Stimulated activated CD8-positive, alpha-beta memory T cell treated with anti-CD3 and anti-CD28 coated beads, Interleukin-15, amount 100 ng/mL, for 4 hours (primary cell): ENCODE measurements at regions not wholly inside any gene's neighbourhood (a gene's known extent, or its start where the extent isn't known, plus 50 kb on each side); places are given as distances from the start of the nearest gene placed in this dataset.

ENCODE experiments used
- DNase-seq, 2 donors: peaks; one replicate each; pipeline ENCODE4 v3.0.0-alpha.2; 2020; ENCODE audit warnings: low read depth in 2 of 2

DNA sequence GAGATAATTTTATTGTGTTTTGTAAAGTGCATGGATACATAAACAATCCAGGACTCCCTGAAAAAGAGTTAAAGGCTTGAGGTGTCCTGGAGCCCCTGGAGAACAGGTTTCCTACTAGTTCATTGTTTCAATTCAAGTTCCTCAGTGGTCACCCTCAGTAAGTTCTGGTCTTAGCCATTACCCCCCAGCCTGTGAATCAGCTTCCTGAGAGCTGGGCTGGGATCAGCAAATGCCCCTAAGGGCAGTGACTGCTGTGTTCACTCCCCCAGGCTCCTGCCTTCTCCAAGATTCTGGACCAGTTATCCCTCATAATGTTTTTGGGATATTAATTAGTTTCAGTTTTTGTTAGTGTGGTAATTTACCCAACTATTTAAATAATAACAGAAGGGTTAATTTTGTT is 151.6 kb upstream of the PRSS58 start:
- no peak for DNase-seq

DNA sequence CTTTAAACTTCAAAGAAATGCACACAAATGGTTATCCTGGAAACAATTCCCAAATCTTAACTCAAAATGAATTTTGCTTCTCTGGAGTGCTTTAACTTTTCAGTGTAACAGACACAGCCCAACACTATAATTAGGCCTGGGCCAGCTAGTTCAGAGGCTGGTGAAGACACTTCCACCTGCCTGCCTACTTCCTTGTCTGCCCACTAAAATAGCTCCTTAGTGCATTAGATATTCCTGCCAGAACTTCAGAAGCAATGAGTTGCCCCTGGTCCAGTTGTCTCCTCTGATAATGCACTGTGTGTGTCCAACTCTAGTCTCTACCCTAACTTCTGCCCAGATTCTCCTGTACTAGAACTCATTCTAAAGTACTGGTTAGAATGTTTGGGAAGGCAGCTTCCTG is 150.9 kb upstream of the PRSS58 start:
- no peak for DNase-seq

DNA sequence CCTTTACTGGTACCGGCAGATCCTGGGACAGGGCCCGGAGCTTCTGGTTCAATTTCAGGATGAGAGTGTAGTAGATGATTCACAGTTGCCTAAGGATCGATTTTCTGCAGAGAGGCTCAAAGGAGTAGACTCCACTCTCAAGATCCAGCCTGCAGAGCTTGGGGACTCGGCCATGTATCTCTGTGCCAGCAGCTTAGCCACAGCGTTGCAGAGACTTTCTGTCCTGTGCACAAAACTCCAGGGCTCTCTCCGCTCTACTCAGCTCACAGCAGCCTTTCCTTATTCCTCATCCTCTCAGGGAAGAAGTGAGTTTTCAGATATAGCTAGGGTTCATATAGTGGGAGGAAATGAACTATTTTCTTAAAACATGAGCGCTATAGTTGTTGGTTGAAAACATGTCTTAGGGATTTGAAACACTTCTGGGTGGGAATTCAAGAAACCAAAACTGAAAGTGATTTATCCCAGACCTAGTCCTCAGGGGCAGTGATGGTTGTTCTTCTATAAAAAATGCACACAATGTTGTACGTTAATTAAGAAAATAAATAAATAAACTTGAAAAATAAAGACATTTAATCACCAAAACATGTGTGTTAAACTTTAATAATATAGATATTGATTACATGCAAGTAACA is 150.2 kb upstream of the PRSS58 start:
- no peak for DNase-seq

DNA sequence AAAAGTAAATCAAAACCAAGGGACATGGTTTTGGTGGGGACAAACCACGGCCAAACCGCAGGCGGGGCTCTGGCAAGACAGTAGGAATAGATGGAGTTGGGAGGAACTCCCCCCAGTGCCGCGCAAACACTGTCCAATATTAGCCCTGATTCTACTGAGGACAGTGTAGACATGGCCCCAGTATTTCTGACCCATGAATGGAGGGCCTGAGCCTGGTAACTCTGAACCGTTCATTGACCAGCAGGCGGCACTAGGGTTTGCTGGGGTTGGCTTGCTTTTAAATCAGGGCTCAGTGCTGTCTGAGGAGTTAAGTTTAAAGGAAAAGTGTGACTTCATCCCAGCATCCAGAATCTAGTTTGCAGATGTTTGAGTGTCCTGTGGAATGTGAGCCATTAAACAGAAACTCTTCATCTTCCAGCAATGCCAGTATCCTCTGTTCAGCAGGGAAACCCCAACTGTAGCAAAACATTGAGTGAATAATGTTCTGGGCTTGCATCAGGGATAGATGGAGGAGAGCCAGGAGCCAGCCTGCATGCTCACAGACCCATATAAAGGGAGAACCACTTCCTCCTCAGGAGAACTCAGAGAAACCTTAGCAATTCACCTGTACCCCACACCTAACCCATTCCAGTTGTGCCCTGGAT is 147.4 kb upstream of the PRSS58 start:
- no peak for DNase-seq

DNA sequence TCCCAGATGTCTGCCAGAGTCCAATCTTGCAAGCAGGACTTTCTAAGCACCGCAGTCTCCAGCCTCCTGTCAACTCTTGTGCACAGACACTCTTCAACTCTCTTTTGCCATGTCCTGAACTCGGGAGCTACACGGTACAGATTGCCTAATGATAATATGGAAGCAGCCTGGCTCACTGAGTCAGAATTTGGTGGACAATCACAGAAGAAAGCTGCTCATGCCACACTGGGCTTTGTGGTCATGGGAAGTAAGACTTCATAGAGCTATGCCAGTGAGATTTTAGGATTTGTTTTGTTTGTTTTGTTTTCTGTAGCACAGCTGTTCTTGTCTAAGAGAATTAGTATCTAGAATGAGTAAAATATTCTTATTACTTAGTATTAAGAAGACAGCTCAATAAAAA is 144.1 kb upstream of the PRSS58 start:
- DNase-seq = no peak

DNA sequence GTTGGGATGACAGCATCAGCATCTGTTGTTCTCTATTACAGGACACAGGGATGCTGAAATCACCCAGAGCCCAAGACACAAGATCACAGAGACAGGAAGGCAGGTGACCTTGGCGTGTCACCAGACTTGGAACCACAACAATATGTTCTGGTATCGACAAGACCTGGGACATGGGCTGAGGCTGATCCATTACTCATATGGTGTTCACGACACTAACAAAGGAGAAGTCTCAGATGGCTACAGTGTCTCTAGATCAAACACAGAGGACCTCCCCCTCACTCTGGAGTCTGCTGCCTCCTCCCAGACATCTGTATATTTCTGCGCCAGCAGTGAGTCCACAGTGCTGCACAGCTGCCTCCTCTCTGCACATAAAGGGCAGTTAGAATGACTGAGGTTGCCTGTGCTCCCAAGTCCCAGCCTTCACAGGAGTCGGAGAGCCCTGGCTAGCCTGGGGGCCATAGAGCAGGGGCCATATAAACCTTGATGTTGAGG is 142.2 kb upstream of the PRSS58 start:
- DNase-seq = no peak

DNA sequence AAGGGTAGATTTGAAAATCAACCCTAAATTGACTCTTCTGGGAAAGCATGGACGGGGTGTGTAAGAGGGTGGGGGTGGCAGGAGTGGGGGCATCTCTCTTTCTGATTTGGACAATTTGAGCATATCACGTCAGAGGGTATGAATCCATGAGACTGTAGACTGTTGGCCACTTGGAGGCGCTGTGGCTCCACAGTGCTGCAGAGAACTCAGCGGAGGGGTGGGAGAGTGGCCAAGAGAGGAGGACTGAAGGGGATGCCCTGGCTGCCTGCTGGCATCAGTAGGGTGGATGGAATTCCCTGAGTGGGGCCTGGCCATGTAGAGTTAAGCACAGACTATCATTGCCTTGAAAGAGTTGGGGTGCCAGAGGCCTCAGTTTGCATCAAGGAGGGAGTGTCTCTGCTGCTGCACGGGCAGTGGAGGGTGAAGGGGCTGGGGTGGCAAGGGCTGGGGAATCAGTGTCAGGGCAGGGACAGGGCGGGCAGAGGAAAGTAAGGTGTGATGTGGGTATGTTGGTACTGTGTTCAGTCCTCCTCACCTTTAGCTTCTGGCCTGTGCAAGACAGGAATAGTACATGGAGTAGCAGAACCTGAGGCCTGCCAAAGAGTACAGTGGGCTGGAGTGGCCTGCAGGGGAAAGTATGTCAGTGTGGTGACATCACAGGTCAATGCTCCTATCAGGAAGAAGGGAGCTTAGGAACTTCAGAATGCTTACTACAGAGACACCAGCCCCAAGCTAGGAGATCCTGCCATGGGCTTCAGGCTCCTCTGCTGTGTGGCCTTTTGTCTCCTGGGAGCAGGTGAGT is 133.5 kb upstream of the PRSS58 start:
- no peak for DNase-seq

DNA sequence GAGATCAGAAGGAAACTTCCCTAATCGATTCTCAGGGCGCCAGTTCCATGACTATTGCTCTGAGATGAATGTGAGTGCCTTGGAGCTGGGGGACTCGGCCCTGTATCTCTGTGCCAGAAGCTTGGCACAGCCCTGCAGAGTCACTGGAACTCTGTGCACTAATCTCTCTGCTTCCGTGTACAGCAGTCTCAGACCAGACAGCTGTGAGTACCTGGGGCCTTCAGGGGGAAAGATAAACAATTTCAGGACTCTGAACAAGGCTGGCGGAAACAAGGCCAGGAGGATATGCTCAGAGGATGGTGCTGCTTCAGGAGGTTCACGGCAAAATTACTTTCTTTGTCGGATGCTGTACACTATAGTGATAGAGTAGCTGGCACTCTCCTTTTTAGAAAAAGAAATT is 131.7 kb upstream of the PRSS58 start:
- DNase-seq = no peak

DNA sequence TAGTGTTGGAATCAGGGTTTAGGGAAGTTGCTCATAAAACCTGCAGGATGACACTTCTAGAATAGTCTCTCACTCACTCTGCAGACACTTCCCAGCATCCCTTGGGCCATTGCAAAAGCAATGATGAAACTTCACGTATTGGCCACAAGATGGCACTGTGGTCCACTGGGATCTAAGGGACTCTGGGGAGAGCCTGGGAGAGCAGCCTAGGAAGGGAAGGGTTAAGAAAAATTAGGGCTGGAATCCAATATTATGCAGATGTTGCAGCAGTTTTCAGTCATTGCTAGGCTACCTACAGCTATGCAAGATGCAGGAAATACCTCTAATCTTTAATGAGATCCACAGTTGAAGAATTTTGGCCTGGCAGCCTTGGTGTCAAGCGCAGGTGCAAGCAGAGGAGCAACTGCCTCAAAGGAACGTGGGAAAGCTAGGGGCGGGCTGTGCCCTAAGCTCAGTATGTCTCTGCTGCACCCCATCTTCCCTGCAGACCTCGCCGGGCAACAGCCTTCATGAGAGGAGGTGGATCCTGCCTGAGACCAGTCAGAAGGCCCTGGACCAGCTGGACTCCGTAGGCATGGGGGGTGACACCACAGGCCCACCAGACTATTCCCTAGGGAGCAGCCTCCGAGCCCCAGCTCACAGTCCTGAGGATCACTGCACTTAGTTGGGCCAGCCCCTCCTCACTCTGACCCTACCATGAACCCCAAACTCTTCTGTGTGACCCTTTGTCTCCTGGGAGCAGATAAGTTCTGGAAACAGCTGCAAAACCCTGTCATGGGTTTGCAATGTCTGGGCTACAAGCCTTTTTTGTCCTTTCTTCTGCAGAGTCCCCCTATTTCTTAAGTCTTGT is 127.9 kb upstream of the PRSS58 start:
- DNase-seq = no peak

DNA sequence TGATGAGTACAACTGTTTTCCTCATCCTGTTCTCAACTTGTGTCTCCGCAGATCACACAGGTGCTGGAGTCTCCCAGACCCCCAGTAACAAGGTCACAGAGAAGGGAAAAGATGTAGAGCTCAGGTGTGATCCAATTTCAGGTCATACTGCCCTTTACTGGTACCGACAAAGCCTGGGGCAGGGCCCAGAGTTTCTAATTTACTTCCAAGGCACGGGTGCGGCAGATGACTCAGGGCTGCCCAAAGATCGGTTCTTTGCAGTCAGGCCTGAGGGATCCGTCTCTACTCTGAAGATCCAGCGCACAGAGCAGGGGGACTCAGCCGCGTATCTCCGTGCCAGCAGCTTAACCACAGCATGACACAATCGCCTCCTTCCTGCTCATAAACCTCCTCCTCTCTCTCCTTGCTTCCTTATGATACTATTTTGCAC is 126.7 kb upstream of the PRSS58 start:
- no peak for DNase-seq

DNA sequence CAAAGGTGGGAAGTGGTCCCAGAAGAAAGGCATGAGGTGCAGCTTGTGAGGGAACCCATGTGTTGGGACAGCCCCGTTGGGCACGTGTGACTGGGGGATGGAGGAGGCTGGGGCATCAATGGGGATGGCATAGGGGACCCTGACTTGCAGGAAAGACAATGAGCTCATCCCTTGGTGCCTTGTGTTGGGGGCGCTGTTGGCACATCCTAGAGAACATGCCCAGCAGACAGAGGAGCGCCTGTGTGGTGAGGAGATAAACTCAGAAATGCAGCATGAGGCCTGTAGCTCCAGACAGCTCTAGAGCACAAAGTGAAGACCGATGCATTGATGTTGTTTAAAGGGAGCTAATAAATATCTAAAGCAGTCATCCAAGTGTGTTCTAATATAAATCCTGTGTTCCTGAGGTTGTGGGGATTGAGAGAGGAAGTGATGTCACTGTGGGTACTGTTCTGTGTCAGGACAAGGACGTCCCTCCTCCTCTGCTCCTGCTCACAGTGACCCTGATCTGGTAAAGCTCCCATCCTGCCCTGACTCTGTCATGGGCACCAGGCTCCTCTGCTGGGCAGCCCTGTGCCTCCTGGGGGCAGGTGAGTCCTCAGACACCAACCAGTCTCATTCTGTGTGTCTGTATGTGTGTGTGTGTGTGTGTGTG is 126.1 kb upstream of the PRSS58 start:
- DNase-seq = no peak

DNA sequence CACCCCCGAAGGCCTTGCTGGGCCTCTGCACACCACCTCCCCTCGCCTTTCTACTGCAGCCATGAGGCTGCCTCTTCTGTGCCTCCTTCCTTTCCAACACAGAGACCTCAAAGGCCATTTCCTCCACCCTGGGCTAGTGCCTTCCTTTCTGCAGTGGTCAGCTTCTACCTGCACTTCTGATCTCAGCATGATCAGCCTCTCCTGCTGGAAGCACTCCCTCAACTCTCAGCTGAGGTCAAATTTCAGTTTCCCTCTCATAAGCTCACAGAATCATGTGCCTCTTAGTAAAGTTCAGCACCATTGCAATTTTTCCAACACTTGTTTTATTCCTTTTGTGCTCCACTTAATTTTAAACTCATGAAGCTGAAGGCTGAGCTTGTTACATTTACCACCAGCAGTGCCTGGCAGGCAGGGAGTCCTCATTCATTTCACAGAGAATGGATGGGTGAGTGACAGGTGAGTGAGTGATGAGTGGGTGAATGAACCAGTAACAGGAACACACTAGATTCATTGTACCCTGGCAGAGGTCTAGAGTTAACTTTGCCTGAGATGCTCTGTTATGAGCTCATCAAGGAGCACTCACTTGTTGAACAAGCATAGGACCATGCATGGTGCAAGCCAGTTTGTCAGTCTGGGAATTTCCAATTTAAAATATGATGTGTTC is 124.0 kb upstream of the PRSS58 start:
- DNase-seq = no peak

DNA sequence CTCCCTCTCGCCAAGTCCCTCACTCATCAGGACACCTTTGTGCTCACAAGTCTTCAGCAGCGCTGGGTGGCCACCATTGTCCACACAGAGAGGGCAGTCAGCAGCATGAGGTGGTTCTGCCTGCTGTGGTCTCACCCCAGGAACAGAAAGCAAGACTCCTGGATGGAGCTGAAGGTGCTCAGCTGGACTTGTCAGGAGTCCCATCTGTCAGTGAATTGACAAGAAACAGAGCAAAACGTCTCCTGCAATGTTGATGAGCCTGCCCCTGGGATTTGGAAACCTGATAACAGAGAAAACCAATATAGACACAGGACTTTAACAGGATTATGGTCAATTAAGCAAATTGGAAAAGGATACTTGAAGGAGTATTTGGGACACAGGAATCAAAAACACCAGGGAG is 122.2 kb upstream of the PRSS58 start:
- no peak for DNase-seq

DNA sequence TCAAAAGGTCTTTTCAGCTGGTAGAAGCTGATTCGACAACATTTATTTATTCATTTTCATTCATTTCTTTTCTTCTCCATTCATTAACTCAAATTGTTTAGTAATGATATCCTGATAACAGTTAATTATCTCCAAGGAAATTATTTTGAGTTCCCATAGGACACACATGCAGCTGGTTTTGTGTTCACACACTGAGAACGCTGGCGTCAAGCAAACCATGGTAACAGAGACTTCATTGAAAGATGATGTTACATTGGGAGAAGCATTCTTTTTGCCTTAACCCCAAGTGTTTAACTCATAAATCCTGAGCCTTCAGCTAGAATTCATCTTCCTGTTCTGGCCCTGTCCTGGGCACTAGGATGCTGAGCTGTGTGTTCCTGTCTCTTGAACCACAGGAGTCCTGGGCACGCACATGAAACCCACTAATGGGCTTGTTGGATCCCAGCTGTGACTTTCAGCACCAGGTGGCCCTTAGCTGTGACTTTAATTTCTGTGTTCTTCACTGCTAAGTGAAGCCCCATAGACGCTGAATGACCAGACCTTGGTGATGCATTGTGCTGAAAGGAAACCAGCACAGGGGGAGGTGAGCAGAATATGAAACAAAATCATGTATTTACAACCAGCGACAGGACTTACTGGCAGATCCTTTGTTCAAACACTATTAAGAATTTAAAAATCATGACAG is 121.5 kb upstream of the PRSS58 start:
- no peak for DNase-seq

DNA sequence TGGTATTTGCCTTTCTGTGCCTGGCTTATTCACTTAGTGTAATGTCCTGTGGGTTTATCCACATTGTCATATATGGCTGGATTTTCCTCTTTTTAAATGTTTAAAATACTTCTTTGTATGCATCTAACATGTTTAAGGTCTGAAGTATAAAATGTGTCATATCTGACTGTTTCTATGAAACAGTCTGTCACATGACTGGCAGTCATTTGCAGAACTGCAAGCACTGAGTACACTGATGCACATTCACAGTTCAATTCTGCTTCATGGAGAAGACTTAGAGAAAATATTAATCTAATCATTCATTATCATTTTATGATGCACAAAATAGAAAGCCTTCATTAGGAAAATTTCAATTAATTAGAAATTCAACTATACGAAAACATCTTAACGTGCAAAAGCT is 119.7 kb upstream of the PRSS58 start:
- no peak for DNase-seq

DNA sequence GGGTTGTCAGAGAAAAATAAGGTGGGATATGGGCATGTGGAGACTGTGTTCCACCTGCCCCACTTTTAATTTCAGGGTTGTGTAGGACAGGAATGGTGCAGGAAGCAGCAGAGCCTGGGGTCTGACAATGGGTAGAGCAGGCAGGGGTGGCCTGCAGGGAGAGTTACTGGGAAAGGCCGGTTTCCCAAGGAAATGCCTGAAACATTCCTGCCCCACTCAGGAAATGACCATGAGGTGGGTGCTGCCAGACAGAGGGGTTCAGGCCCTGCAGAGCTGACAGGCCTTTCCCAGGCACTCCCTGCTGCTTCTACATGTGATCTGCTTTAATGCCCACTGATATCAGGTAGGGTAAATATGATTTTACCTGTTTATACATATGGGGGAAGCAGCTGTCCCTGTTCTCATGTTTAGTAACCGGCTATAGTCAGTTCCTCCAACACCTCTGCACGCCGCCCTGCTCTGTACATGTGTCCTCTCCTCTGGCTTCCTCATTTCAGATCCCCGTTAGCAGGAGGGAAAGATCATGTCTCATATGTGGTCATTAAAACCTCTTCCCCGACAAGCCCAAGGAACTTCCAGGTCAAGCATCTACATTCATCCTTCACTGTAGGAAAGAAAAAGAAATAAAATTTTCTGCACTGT is 118.6 kb upstream of the PRSS58 start:
- DNase-seq = no peak

DNA sequence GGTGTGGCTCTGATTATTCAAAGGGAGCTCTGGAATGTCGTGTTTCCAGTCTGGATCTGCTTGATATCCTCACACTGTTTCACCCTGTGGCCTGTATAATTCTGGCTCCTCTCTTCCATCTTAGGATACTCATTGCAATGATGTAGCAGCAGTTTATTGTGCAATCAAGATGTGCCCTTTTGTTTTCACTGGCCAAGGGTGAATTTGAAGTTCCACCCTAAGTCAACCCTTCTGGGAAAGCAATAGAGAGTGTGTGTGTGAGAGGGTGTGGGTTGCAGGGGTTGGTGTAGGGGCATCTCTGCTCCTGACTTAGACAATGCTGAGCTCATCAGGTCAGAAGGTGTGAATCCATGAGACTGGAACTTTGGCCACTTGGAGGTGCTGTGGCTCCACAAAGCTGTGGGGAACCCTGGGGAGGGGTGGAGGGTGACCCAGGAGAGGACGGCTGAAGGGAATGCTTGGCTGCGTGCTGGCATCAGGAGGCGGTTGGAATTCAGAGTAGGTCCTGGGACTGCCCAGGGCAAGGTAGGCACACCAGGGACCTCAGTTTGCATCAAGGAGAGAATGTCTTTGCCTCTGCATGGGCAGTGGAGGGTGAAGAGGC is 118.0 kb upstream of the PRSS58 start:
- no peak for DNase-seq

DNA sequence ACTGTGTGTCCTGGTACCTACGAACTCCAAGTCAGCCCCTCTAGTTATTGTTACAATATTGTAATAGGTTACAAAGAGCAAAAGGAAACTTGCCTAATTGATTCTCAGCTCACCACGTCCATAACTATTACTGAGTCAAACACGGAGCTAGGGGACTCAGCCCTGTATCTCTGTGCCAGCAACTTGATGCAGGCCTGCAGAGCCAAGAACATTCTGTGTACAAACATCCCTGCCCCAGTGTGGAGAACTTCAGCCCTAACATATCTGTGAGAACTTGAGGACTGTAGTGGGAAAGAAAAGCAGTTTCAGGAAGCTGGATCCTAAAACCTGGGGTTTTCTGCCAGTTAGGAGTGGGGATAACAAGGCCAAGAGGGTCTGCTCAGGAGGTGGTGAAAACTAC is 114.9 kb upstream of the PRSS58 start:
- DNase-seq = no peak

DNA sequence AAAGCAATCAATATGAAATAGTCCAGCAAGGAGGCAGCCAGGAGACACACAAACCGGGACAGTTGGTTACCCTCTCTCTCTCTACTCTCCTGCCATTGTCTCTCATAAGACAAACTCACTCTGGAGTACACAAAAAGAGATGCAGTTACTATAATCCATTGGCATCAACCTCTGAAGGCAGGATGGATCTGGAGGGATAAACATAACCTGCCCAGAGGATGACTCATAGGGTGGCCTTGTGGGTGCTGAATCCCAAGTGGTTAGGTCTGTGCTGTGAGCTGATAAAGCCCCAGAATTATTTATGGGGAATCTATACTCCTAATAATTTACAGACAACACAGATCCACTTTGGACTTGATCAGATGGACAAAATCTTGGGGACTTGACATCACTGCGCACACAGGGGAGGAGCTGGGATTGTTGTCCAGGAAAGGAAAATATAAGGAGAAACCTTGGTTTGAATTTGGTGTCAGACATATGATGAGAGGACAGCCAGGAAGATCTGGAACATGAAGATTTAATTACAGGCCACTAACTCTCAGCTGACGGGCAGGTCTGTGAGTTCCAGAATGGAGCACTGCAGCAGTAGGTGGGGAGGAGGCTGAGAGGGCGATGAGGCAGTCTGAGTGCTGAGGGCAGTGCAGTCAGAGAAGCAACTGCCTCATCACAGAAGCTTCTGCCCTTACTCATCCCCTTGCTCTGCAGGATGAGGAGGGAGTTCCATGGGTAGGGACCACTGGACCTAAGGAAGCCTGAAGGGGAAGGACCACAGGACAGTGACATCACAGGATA is 113.9 kb upstream of the PRSS58 start:
- DNase-seq = no peak
